ENCODE measurements at regions not wholly inside any gene's neighbourhood (a gene's known extent, or its start where the extent isn't known, plus 50 kb on each side); places are given as distances from the start of the nearest gene placed in this dataset.

- DNase-seq: no peak
Measured at GRCh38 chr11:41868606-41869005, 409.2 kb upstream of the LRRC4C start.

- peak; percentile 62 for DNase-seq
Measured at GRCh38 chr11:41872426-41872825, 413.0 kb upstream of the LRRC4C start.

- no peak for DNase-seq
Measured at GRCh38 chr11:41872870-41873269, 413.4 kb upstream of the LRRC4C start.

- DNase-seq: no peak
Measured at GRCh38 chr11:41878095-41878494, 418.6 kb upstream of the LRRC4C start.

- DNase-seq: no peak
Measured at GRCh38 chr11:41879214-41879613, 419.8 kb upstream of the LRRC4C start.

GRCh38 chr11:41895081-41895480, 435.6 kb upstream of the LRRC4C start:
- DNase-seq: no peak

GRCh38 chr11:41897991-41898390, 438.5 kb upstream of the LRRC4C start:
- DNase-seq: no peak

- DNase-seq: no peak
Measured at GRCh38 chr11:41917900-41918299, 458.4 kb upstream of the LRRC4C start.

- no peak for DNase-seq
Measured at GRCh38 chr11:41920374-41920773, 460.9 kb upstream of the LRRC4C start.

GRCh38 chr11:41921746-41922390, 462.4 kb upstream of the LRRC4C start:
- DNase-seq: no peak

- no peak for DNase-seq
Measured at GRCh38 chr11:41926339-41926738, 466.9 kb upstream of the LRRC4C start.

GRCh38 chr11:41935241-41935640, 475.8 kb upstream of the LRRC4C start:
- no peak for DNase-seq

- no peak for DNase-seq
Measured at GRCh38 chr11:41935795-41936194, 476.3 kb upstream of the LRRC4C start.

- no peak for DNase-seq
Measured at GRCh38 chr11:41943656-41944055, 484.2 kb upstream of the LRRC4C start.

- DNase-seq: no peak
Measured at GRCh38 chr11:41947392-41947791, 487.9 kb upstream of the LRRC4C start.

GRCh38 chr11:41950470-41951143, 491.2 kb upstream of the LRRC4C start:
- peak; percentile 68 for DNase-seq

- DNase-seq: no peak
Measured at GRCh38 chr11:41954034-41954433, 494.6 kb upstream of the LRRC4C start.

- no peak for DNase-seq
Measured at GRCh38 chr11:41955066-41955465, 495.6 kb upstream of the LRRC4C start.

- DNase-seq: peak; percentile 81
Measured at GRCh38 chr11:41955635-41956400, 496.4 kb upstream of the LRRC4C start.

- no peak for DNase-seq
Measured at GRCh38 chr11:41963406-41963805, 504.0 kb upstream of the LRRC4C start.

- no peak for DNase-seq
Measured at GRCh38 chr11:41970681-41971080, 511.2 kb upstream of the LRRC4C start.

GRCh38 chr11:41971592-41971991, 512.1 kb upstream of the LRRC4C start:
- DNase-seq: no peak

- peak; percentile 73 for DNase-seq
Measured at GRCh38 chr11:41978945-41979344, 519.5 kb upstream of the LRRC4C start.

- no peak for DNase-seq
Measured at GRCh38 chr11:41980741-41981140, 521.3 kb upstream of the LRRC4C start.

Data from islet precursor cell (in vitro differentiated cells).